Esophagus mucosa (tissue), 1 donor: ENCODE measurements at regions not wholly inside any gene's neighbourhood (a gene's known extent, or its start where the extent isn't known, plus 50 kb on each side); places are given as distances from the start of the nearest gene placed in this dataset.
"Not testable (repeated sequence)": the region's sequence is repeated elsewhere in the genome, so short reads cannot be mapped to it uniquely, and the experiment has no call there.

Experiments used
- ATAC-seq: fragments of 200-7000 bp; cut with Tn5 transposase; one replicate; pipeline ENCODE4 v1.9.1; 2020
- donor health status: DM: yes; HTN: yes; CAD: no.

GRCh38 chr12:91273560-91273959 is 90.9 kb upstream of the DCN start:
- no peak for ATAC-seq

- peak; percentile 26 for ATAC-seq
These were observed 89.9 kb upstream of the DCN start for GRCh38 chr12:91272461-91273063.

GRCh38 chr12:91271185-91271584 is 88.6 kb upstream of the DCN start:
- ATAC-seq, result no peak

GRCh38 chr12:91267039-91267438 is 84.4 kb upstream of the DCN start:
- no peak for ATAC-seq

- no peak for ATAC-seq
These were observed 81.6 kb upstream of the DCN start for GRCh38 chr12:91264178-91264577.

GRCh38 chr12:91261820-91262676 is 79.4 kb upstream of the DCN start:
- ATAC-seq, result no peak

- ATAC-seq, result no peak
These were observed 73.8 kb upstream of the DCN start for GRCh38 chr12:91256411-91256810.

GRCh38 chr12:91252341-91252740 is 69.7 kb upstream of the DCN start:
- no peak for ATAC-seq

GRCh38 chr12:91250273-91250665 is 67.7 kb upstream of the DCN start:
- ATAC-seq, result no peak

GRCh38 chr12:91249518-91250272 is 67.1 kb upstream of the DCN start:
- no peak for ATAC-seq

GRCh38 chr12:91249054-91249453 is 66.4 kb upstream of the DCN start:
- ATAC-seq, result no peak

GRCh38 chr12:91243177-91243576 is 60.6 kb upstream of the DCN start:
- ATAC-seq, result not testable (repeated sequence)

GRCh38 chr12:91241756-91242155 is 59.1 kb upstream of the DCN start:
- no peak for ATAC-seq

- ATAC-seq, result no peak
These were observed 57.9 kb upstream of the DCN start for GRCh38 chr12:91240386-91241095.

- no peak for ATAC-seq
These were observed 56.9 kb upstream of the DCN start for GRCh38 chr12:91239481-91239880.
